Breast epithelium (tissue), 3 donors: ENCODE measurements at regions not wholly inside any gene's neighbourhood (a gene's known extent, or its start where the extent isn't known, plus 50 kb on each side); places are given as distances from the start of the nearest gene placed in this dataset.

ENCODE experiments used
- CTCF ChIP-seq, 3 donors: fragments of 450-650 bp; IDR thresholded peaks; one replicate each; pipeline ENCODE4 v1.5.1; 2016 to 2017; ENCODE audit warnings: antibody characterized with exemption in 3 of 3, mild to moderate bottlenecking in 3 of 3, moderate library complexity in 3 of 3
- POLR2A ChIP-seq: fragments of 450-650 bp; IDR thresholded peaks from one replicate; pipeline ENCODE4 v1.6.1; 2016; ENCODE audit warnings: antibody characterized with exemption, mild to moderate bottlenecking, moderate library complexity

- TF ChIP-seq CTCF (IDR thresholded peaks at IDR 0.05): no peak
- no peak for TF ChIP-seq POLR2A
These were observed 85.1 kb downstream of the CRYGS start for GRCh38 chr3:186459108-186459467.
